ENCODE measurements at regions not wholly inside any gene's neighbourhood (a gene's known extent, or its start where the extent isn't known, plus 50 kb on each side); places are given as distances from the start of the nearest gene placed in this dataset.

DNA sequence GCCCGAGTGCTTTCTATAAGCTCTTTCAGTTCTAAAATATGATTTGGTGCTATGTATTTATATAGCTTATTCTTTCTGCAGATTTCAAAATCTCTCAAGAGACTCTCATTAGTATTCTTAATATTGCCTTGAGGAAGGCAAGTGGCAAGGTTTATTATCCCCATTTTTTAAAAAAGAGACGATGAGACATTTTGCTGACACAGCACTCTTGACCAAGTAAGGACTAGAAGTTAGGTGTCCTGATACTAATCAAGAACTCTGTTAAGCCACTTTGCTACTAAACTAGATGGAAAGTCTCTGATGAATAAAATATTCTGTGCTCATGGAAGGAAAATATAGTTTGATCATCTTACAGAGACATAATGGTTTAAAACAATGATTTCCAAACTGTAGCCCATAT, 164.7 kb downstream of the MZT1 start:
- TF ChIP-seq, protein P1, sequence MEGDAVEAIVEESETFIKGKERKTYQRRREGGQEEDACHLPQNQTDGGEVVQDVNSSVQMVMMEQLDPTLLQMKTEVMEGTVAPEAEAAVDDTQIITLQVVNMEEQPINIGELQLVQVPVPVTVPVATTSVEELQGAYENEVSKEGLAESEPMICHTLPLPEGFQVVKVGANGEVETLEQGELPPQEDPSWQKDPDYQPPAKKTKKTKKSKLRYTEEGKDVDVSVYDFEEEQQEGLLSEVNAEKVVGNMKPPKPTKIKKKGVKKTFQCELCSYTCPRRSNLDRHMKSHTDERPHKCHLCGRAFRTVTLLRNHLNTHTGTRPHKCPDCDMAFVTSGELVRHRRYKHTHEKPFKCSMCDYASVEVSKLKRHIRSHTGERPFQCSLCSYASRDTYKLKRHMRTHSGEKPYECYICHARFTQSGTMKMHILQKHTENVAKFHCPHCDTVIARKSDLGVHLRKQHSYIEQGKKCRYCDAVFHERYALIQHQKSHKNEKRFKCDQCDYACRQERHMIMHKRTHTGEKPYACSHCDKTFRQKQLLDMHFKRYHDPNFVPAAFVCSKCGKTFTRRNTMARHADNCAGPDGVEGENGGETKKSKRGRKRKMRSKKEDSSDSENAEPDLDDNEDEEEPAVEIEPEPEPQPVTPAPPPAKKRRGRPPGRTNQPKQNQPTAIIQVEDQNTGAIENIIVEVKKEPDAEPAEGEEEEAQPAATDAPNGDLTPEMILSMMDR (IDR thresholded peaks at IDR 0.05): no peak
- no peak for TF ChIP-seq POLR2A (IDR thresholded peaks at IDR 0.05)

Data from heart left ventricle (tissue), 13 donors.